ENCODE measurements at regions not wholly inside any gene's neighbourhood (a gene's known extent, or its start where the extent isn't known, plus 50 kb on each side); places are given as distances from the start of the nearest gene placed in this dataset.

DNA sequence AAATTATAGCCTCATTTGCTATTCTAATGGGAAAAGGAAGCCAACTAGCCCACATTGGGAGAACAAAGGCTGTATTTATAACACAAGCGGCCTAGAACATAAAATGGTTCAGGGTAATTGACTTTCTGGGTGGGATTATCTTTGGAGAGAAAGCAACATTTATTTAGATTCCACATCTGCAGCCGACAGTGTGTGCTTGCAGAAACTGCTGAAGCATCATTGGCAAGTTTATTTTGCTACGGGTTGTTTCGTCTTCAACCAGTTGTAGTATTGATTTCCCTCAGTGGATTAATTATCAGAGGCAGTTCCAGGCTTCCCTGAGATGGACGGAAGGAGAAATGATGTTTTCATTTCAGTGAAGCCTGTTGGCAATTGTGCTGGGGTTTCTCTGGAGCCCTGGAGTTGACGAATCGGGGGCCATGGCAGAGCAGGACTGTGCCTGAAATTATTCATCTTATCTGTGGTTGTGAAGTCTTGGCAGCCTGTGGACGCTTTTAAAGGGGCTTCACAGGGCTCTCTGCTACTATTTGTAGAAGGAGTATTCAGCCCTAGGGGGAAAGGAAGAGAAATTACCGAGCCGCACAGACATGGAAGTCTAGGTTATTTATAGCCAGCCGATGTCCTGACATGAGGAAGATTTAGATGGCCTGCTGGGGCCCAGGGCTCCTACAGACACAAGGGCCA lies 290.6 kb upstream of the IRX4 start:
- no peak overlapping the region for H3K4me3 ChIP-seq (replicated peaks; ENCODE audit: low read depth, low read length)
- TF ChIP-seq CTCF (IDR thresholded peaks at IDR 0.05; ENCODE audit: low read depth, low read length, missing control alignments), result no peak
- DNase-seq (ENCODE audit: extremely low read depth, low read depth), result no peak

DNA sequence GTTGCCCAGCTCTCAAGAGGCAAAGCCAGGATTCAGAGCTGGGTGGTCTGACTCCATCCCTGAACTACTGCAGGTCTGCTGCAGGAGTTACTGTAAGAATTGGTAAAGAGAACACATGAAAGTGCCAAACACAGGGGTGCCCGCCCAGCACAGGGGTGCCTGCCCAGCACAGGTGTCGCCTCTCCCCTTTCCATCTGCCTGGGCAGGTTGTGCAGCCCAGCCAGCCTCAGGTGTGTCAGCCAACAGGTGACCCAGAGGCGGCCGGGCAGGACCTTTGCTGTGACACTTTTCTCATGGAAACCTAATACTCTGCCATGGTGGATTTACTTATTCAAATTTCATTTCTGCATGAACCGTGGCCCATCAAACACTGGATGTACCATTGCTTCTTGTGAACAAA lies 289.7 kb upstream of the IRX4 start:
- no peak overlapping the region for H3K4me3 ChIP-seq (replicated peaks; ENCODE audit: low read depth, low read length)
- TF ChIP-seq CTCF (IDR thresholded peaks at IDR 0.05; ENCODE audit: low read depth, low read length, missing control alignments), result no peak
- DNase-seq (ENCODE audit: extremely low read depth, low read depth), result no peak

DNA sequence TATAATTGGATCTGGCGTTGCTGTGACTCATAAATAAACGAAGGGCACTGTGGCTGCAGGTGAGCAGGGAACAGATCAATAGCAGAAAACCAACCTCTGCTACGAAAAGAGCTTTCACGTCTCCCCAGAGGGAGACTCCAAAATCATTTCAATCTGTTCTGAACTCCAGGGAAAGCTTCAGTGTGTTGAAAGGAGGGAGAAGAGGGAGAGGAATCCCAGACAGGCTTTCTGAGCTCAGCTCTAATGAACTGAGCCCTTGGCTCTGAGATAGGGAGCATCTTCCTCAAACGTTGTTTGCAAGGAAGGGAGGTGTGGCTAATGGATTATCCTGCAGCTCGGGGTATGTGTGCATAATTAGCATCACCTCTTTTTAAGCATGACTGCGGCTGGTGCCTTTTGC lies 288.0 kb upstream of the IRX4 start:
- no peak for DNase-seq (ENCODE audit: extremely low read depth, low read depth)
- no peak for TF ChIP-seq CTCF (IDR thresholded peaks at IDR 0.05; ENCODE audit: low read depth, low read length, missing control alignments)
- no peak overlapping the region for H3K4me3 ChIP-seq (replicated peaks; ENCODE audit: low read depth, low read length)

- DNase-seq (ENCODE audit: extremely low read depth, low read depth), result no peak
- no peak for TF ChIP-seq CTCF (IDR thresholded peaks at IDR 0.05; ENCODE audit: low read depth, low read length, missing control alignments)
- no peak overlapping the region for H3K4me3 ChIP-seq (replicated peaks; ENCODE audit: low read depth, low read length)
Observed at GRCh38 chr5:2169850-2170760, 287.4 kb upstream of the IRX4 start.

GRCh38 chr5:2169430-2169808 lies 286.7 kb upstream of the IRX4 start:
- no peak overlapping the region for H3K4me3 ChIP-seq (replicated peaks; ENCODE audit: low read depth, low read length)

More at GRCh38 chr5:2169430-2169808, 286.7 kb upstream of the IRX4 start:
- no peak for DNase-seq (ENCODE audit: extremely low read depth, low read depth)
- no peak for TF ChIP-seq CTCF (IDR thresholded peaks at IDR 0.05; ENCODE audit: low read depth, low read length, missing control alignments)
